Breast epithelium (tissue), 3 donors: ENCODE measurements at regions not wholly inside any gene's neighbourhood (a gene's known extent, or its start where the extent isn't known, plus 50 kb on each side); places are given as distances from the start of the nearest gene placed in this dataset.

Experiments used
- POLR2A ChIP-seq: fragments of 450-650 bp; IDR thresholded peaks from one replicate; pipeline ENCODE4 v1.6.1; 2016; ENCODE audit warnings: antibody characterized with exemption, mild to moderate bottlenecking, moderate library complexity
- TF ChIP-seq, protein P1 (sequence below), 3 donors: fragments of 450-650 bp; IDR thresholded peaks; one replicate each; pipeline ENCODE4 v1.5.1; 2016 to 2017; ENCODE audit warnings: antibody characterized with exemption in 3 of 3, mild to moderate bottlenecking in 3 of 3, moderate library complexity in 3 of 3

DNA sequence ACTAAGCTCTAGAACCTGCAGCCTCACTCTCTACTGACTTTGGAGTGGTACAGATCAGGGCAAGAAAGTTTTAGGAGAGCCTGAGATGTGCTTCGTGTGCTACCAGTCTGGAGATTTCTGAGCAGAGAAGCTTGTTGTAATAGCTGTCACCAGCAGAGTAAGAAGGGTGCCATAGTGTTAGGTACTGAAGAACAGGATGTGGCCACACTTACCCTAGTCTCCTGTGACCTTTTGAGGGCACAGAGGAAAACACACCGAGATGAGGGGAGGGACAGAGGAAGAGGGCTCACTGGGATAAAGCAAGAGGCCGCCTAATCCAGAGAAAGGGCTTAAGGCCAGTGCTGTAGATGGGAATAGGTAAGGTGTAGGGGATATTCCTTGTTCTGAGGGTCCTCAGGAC is 146.2 kb upstream of the MTPN start:
- TF ChIP-seq POLR2A = no peak
- TF ChIP-seq, protein P1, sequence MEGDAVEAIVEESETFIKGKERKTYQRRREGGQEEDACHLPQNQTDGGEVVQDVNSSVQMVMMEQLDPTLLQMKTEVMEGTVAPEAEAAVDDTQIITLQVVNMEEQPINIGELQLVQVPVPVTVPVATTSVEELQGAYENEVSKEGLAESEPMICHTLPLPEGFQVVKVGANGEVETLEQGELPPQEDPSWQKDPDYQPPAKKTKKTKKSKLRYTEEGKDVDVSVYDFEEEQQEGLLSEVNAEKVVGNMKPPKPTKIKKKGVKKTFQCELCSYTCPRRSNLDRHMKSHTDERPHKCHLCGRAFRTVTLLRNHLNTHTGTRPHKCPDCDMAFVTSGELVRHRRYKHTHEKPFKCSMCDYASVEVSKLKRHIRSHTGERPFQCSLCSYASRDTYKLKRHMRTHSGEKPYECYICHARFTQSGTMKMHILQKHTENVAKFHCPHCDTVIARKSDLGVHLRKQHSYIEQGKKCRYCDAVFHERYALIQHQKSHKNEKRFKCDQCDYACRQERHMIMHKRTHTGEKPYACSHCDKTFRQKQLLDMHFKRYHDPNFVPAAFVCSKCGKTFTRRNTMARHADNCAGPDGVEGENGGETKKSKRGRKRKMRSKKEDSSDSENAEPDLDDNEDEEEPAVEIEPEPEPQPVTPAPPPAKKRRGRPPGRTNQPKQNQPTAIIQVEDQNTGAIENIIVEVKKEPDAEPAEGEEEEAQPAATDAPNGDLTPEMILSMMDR (IDR thresholded peaks at IDR 0.05) = no peak
